SK-N-SH (cell line): ENCODE measurements at regions not wholly inside any gene's neighbourhood (a gene's known extent, or its start where the extent isn't known, plus 50 kb on each side); places are given as distances from the start of the nearest gene placed in this dataset.

ENCODE experiments used
- EP300 ChIP-seq, 2 experiments: IDR thresholded peaks; 2 replicates each; pipeline versions ENCODE4 v1.4.0 to v1.6.1; 2012; ENCODE audit warnings: borderline replicate concordance in 1 of 2, low read depth in 1 of 2, low read length in 1 of 2
- FOXJ3 ChIP-seq: sonication (generic); formaldehyde crosslinking; IDR thresholded peaks from 2 replicates; pipeline ENCODE4 v1.5.1; 2020; ENCODE audit warnings: mild to moderate bottlenecking, missing genetic modification reagents
- MEF2A ChIP-seq: IDR thresholded peaks from 2 replicates; pipeline ENCODE4 v1.4.0; 2012; ENCODE audit warnings: low read depth, borderline replicate concordance
- MXI1 ChIP-seq: IDR thresholded peaks from 2 replicates; pipeline ENCODE4 v1.6.1; 2012; ENCODE audit warnings: mild to moderate bottlenecking, low read depth, low read length, improper control_type of control experiment
- NRF1 ChIP-seq: IDR thresholded peaks from 2 replicates; pipeline ENCODE4 v1.6.1; 2012; ENCODE audit warnings: low read depth, mild to moderate bottlenecking, low read length
- POLR2AphosphoS5 ChIP-seq: IDR thresholded peaks from 2 replicates; pipeline ENCODE4 v1.6.1; 2012; ENCODE audit warnings: low read depth, low read length
- RAD21 ChIP-seq: IDR thresholded peaks from 2 replicates; pipeline ENCODE4 v1.6.1; 2012; ENCODE audit warnings: mild to moderate bottlenecking, low read length
- RCOR1 ChIP-seq: fragments of 150-350 bp; IDR thresholded peaks from 2 replicates; pipeline ENCODE4 v1.6.1; 2017; ENCODE audit warnings: antibody characterized with exemption, low read length
- REST ChIP-seq: IDR thresholded peaks from 2 replicates; pipeline ENCODE4 v1.6.1; 2012; ENCODE audit warnings: mild to moderate bottlenecking, low read depth, low read length, moderate library complexity
- SIN3A ChIP-seq: IDR thresholded peaks from 2 replicates; pipeline ENCODE4 v1.6.1; 2012; ENCODE audit warnings: low read depth, mild to moderate bottlenecking, low read length, moderate library complexity, borderline replicate concordance
- TF ChIP-seq, protein P1 (sequence below): fragments of 200-600 bp; sonication (generic); IDR thresholded peaks from 2 replicates; pipeline ENCODE4 v1.6.1; 2017; ENCODE audit warnings: antibody characterized with exemption, mild to moderate bottlenecking, moderate library complexity
- TF ChIP-seq, protein P2 (sequence below): fragments of 150-350 bp; IDR thresholded peaks from 2 replicates; pipeline ENCODE4 v1.6.1; 2016; ENCODE audit warnings: mild to moderate bottlenecking, low read depth, low read length
- TF ChIP-seq, protein P3 (sequence below): IDR thresholded peaks from 2 replicates; pipeline ENCODE4 v1.4.0; 2012; ENCODE audit warnings: low read depth, borderline replicate concordance

- TF ChIP-seq RAD21 (no peak), SIN3A (no peak), REST (no peak), RCOR1 (no peak), EP300 (IDR thresholded peaks at IDR 0.05; ENCODE audit: borderline replicate concordance in 1 of 2, low read depth in 1 of 2, low read length in 1 of 2) (no peak), MEF2A (no peak), FOXJ3 (CRISPR knock-in tag) (no peak), POLR2AphosphoS5 (no peak), MXI1 (no peak), NRF1 (no peak)
- TF ChIP-seq, protein P1, sequence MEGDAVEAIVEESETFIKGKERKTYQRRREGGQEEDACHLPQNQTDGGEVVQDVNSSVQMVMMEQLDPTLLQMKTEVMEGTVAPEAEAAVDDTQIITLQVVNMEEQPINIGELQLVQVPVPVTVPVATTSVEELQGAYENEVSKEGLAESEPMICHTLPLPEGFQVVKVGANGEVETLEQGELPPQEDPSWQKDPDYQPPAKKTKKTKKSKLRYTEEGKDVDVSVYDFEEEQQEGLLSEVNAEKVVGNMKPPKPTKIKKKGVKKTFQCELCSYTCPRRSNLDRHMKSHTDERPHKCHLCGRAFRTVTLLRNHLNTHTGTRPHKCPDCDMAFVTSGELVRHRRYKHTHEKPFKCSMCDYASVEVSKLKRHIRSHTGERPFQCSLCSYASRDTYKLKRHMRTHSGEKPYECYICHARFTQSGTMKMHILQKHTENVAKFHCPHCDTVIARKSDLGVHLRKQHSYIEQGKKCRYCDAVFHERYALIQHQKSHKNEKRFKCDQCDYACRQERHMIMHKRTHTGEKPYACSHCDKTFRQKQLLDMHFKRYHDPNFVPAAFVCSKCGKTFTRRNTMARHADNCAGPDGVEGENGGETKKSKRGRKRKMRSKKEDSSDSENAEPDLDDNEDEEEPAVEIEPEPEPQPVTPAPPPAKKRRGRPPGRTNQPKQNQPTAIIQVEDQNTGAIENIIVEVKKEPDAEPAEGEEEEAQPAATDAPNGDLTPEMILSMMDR: no peak
- TF ChIP-seq, protein P2, sequence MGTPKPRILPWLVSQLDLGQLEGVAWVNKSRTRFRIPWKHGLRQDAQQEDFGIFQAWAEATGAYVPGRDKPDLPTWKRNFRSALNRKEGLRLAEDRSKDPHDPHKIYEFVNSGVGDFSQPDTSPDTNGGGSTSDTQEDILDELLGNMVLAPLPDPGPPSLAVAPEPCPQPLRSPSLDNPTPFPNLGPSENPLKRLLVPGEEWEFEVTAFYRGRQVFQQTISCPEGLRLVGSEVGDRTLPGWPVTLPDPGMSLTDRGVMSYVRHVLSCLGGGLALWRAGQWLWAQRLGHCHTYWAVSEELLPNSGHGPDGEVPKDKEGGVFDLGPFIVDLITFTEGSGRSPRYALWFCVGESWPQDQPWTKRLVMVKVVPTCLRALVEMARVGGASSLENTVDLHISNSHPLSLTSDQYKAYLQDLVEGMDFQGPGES: no peak
- TF ChIP-seq, protein P3, sequence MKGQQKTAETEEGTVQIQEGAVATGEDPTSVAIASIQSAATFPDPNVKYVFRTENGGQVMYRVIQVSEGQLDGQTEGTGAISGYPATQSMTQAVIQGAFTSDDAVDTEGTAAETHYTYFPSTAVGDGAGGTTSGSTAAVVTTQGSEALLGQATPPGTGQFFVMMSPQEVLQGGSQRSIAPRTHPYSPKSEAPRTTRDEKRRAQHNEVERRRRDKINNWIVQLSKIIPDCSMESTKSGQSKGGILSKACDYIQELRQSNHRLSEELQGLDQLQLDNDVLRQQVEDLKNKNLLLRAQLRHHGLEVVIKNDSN: no peak
Observed at GRCh38 chr3:16658925-16659793, 53.9 kb upstream of the DAZL start.
